IPS-NIHi11 (cell line): ENCODE measurements at regions not wholly inside any gene's neighbourhood (a gene's known extent, or its start where the extent isn't known, plus 50 kb on each side); places are given as distances from the start of the nearest gene placed in this dataset.
"Not testable (repeated sequence)": the region's sequence is repeated elsewhere in the genome, so short reads cannot be mapped to it uniquely, and the experiment has no call there.

Experiments
- DNase-seq: peaks from one replicate; pipeline ENCODE4 v3.0.0; 2012; ENCODE audit warnings: mixed read lengths, low spot score

DNA sequence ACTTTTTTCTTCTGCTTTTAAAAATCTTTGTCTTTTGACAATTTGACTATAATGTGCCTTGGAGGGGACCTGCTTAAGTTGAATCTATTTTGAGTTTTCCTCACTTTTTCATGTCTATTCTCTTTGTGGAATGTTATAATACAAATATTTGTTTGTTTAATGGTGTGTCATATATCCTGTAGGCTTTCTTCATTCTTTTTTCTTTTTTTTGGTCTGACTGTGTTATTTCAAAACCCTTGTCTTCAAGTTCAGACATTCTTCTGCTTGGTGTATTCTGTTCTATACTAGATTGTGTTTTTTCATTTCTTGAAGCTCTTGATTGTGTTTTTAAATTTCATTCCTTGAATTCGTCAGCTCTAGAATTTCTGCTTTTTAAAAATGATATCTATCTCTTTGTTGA lies 228.2 kb downstream of the STK31 start:
- DNase-seq: no peak

DNA sequence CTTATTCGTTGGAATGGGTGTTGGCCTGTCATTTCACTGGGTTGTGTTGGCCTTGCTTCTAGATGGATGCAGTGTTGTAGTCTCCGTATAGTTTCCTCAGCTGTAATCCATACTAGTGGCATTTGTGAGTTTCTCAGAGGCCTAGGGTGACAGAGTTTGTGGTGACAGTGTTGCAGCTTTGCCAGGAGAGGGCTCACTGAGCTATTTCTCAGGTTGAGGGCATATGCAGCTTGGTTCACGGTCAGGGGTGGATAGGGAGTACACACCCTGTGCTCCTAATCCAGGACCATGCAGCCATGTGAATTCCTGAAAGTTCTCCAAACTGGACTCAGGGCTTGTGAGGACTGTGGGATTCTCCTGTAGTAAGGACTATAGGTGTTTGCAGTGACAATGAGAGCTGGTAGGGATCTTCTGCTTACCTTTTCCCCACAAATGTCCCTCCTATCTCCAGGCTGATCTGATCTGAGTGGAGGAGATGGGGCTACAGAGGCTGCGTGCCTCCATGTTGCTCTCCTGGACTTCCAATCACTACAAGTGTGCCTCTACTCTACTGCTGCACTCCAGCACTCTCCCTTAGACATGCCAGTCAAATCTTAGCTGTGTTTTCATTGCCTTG lies 229.0 kb downstream of the STK31 start:
- peak; percentile 67 for DNase-seq

DNA sequence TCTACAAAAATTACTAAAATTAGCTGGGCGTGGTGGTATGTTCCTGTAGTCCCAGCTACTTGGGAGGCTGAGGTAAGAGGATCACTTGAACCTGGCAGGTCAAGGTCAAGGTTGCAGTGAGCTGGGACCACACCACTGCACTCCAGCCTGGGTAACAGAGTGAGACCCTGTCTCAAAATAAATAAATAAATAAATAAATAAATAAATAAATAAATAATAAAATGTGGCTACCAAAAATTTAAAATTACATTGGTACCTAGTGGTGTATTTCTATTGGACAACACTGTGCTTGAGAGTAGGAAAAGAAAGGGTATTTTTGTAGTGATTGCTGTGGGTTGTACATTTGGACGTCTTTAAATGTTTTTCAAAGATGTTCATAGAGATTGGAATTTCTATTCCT lies 229.7 kb downstream of the STK31 start:
- not testable (repeated sequence) for DNase-seq

DNA sequence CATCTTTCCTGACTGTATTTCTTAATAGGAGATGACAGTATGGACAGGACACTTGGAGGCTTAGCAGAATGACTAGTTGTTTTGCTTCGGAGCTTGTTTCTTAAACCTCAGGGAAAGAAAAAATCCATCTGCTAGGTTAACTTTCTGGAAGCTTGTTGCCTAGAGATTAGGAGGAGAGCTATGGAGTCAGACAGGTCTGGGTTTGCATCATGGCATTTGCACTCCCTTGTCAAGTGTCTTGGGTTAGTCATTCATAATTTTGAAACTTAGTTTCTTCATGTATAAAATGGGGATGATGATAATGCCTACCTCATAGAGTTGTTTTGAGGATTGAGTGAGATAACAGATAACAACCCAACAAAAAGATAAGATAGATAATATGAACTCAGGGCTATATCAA lies 231.5 kb downstream of the STK31 start:
- DNase-seq: no peak

DNA sequence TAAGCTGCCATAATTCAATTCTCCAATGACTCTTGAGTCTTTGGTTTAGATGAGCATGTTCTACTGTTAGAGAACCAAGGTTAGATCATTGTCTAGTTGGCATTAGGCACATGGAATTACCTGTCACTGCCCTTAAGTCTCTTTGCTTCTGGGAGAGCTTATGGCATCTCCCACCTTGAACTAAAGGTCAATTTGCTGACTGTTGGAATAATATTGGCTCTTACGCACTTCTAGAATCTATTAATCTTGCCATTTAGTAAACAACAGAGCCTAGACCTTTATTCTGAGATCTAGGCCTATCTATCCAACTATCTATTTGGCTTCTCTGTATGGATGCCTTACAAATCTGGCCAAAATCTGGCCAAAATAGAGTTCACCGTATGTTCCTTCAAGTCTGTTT lies 232.0 kb downstream of the STK31 start:
- DNase-seq: no peak

DNA sequence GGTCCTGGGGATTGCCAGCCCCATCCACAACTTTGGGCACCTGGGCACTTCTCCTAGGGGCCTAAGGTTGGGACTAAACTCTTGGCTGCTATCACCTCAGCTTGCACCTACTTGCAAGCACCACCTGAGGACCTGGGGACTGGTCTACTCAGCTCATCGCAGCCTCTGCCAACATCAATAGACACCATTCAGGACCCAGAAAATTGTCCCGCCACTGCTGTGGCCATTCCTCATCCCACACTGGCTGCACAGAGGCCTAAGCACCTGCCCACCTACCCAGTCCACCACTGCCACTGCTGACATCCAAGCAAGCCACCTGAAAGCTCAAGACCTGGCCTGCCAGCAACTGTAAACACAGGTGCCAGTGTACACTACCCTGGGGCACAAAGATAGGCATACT lies 234.1 kb downstream of the STK31 start:
- DNase-seq: no peak

DNA sequence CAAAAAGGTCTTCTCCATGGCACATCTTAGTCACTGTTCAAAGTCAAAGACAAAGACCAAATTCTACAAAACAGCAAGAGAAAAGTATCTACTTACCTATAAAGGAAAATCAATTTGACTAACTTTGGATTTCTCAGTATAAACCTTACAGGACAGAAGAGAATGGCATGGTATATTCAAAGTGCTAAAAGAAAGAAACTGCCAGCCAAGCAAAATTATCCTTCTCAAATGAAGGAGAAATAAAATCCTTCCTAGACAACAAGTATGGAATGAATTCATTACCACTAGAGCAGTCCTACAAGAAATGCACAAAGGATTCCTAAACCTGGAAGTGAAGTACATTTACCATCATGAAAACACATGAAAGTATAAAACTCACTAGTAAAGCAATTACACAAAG lies 235.5 kb downstream of the STK31 start:
- no peak for DNase-seq

DNA sequence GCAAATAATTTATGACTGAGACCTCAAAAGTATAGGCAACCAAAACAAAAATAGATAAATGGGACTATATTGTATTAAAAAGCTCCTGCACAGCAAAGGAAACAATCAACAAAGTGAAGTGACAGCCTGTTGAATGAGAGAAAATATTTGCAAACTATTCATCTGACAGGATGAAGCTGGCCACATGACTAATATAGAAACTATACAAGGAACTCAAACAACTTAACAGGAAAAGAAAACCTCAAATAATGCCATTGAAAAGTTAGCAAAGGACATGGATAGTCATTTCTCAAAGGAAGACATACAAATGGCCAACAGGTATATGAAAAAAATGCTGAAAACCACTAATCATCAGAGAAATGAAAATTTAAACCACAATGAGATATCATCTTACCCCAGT lies 245.1 kb downstream of the STK31 start:
- no peak for DNase-seq

DNA sequence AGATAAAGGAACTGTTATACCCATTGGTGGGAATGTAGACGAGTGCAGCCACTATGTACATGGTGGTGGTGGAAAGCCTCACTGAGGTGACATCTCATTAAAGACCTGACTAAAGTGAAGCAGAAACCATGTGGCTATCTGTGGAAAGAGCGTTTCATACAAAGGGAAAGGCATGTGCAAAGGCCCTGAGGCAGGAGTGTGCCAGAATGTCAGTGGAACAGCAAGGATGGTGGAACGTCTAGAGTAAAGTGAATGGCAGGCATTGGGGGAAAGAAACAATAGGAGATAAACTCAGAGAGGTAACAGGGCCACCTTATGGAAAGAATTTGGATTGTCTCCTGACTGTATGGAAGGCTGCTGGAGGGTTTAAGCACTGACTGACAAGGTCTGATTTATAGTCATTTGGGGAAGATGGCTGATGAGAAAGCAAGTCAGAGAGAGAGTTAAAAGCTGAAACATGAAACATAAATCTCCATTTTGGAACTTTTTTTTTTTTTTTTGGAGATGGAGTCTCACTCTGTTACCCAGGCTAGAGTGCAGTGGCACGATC lies 245.7 kb downstream of the STK31 start:
- DNase-seq: no peak

DNA sequence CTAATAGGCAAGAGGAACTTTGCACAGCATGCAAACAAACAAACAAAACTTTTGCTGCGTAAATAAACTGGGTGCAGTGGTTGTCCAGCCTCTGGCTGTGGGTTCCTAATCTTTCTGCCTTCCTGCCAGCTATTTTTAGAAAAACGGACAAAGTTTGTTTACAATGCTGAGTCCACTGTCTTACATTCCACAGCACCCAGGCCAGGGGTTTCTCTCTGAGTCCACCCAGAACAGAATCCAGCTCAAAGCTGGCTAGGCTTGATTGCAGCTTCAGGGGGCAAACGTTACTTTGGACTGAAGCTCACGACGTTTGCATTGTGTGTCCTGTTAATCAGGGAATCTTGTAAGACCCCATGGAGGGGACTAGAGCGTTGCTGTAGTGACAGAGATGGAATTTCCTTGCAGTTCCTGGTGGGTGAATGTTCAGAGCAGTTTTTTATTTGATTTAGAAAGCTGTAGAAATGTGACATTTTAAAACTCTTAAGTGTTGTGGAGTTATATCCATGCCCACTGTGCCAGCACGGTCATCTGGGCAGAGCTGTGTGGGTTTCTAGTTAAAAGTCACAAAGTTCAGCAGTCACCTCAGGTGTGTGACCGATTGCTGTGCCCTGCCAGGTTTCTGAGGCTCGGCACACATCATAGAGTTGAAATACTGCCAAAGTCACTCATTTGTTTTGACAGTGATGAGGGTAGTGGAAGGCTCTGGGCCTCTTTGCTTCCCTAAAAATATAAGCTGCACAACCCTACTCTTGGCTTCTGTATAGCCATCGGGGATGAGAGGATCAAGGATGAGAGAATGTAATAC lies 247.0 kb downstream of the STK31 start:
- DNase-seq: peak; percentile 31

DNA sequence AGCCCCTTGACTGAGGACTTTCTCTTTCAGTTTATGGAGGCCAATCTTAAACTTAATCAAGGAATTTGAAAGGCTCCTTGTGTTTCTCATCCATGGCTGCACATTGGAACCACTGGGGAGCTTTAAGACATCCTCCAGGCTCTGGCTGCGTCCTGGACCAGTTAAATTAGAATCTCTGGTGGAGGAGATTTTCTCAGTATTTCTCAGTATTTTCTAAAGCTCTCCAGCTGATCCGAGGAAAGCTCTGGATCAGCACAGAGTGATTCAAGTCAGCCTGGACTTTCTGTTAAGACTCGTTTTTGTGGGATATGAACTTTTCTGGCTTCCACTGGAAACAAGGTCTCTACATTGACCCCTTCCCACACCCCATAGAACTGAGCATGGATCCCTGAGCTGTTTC lies 249.8 kb downstream of the STK31 start:
- DNase-seq: no peak

DNA sequence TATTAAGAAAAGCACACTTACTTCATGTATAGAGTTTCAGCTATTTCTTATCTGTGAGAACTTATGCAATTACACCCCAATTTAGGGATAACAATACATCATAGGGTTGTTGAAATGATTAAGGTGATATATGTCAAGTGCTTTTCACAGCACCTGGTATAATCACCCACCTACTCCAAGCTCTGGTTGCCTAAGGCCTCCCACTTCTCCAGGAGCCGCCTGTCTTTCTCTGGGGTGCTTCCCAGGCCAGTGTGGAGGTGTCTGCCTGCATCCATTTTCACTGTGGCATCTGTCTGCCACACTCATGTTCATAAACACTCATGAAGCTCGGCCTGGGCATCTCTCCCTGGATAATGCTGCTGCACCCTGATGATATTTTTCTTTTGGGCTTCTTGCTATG lies 250.3 kb downstream of the STK31 start:
- DNase-seq: no peak

DNA sequence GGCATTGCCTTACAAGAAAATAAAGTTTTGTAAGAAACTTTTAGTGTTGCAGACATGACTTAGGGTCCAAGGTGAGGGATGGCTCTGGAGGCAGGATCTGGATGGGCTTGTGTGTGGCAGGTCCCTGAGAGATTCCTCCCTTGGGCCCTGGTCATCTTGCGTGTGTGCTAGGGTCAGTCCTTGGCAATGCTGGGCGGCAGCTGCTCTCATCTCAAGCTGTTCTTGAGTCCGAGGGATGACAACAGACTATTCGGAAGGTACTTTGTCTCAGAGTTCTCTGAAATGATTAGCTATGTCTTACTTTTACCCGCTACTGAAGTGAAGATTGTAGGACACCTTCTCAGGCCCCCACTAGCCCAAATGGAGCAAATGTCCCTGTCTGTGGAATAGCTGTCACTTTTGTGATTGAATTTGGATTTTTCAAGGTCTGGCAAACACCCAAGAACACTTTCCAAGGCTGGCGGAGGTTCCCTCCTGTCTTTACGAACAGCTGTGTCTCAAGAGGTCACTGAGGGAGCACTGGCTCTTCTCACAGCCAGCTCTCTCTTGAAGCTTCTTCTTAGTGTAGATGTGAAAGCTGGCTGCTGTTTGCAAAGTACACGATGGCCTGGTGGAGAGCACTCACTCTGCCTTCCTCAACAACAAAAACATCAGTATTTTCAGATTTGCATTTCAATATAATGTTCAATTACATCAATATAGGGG lies 253.6 kb downstream of the STK31 start:
- DNase-seq: no peak

DNA sequence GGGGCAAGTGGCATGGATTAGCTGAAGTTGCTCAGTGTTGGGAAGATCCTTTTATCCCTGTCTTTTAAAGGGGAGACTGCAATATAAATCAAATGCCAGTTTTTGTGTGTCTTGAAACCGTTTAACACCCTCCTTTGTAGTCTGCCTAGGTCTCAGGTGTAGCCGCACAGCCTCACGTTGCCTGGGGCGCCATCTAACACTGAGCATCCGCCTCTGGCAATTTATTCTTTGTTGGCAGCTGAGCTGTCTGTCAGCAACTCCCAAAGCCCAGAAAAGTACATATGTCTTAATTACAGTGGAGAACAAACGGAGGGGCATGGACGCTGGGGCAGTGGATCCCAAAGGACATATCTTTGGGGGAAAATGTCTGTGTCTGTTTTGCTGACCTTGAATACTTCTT lies 254.7 kb downstream of the STK31 start:
- DNase-seq: no peak

DNA sequence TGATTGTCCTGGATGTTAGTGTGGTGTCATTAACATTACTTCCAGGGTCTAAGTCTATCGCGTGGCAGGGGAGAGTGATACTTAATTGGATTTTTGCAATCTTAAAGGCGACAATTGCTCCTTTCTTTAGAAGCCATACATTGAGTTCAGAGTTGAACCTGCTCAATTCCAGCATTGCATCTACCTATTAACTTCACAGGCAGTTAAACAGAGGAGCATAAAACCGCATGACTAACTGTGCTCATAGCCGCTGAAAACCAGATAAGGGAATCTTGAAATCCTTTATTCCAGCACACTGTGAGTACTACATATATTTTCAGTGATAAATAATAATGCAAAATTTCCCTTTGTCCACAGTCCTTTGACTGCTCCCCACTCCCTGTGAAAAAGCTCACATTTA lies 255.3 kb downstream of the STK31 start:
- no peak for DNase-seq

DNA sequence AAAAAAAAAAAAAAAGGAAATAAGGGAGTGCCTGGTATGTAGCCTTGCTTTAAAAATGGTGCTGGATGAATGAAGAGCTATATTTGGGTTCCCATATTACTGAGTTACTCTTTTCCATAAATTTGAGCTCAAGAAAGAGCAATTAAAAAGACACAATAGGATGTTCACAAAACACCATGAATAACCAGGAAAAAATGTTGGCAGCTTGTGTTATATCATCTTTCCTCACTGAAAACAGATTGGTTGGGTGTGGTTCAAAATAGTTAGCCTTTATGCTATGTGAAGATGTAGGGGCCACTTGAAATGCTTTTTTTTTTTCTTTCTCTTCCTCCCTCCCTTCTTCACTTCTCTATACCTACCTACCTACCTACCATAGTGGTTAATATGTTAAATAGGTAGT lies 256.9 kb downstream of the STK31 start:
- no peak for DNase-seq

DNA sequence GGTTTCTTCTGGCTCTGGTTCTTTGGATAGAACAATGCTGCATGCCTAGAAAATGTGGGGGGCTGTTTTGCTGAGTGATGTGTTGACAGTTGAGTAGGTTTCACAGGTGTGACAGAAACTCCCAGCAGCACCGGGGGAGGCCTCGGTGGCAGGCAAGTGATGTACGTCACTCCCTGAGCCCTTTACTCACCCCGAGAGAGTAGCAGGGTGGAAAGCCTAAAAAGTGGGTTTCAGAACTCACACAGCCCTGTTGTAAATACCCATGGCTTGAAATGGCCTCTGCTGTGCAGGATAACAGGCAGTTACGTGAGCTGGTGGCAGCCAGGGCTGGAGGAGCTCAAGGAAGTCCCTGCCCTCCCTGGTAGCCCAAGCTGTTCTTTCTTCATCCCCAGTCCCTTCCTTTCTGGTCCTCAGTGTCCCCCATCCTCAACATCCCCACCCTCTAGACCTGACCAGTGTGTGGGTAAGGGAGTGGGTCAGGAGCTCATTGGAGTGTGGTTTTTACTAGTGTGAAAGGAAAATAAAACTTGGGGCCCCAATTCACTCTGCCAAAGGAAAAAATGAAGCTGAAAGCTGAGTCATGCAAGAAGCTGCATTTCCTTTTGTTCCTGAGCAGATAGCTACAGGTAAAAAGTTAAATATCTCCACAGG lies 258.1 kb downstream of the STK31 start:
- DNase-seq: no peak

DNA sequence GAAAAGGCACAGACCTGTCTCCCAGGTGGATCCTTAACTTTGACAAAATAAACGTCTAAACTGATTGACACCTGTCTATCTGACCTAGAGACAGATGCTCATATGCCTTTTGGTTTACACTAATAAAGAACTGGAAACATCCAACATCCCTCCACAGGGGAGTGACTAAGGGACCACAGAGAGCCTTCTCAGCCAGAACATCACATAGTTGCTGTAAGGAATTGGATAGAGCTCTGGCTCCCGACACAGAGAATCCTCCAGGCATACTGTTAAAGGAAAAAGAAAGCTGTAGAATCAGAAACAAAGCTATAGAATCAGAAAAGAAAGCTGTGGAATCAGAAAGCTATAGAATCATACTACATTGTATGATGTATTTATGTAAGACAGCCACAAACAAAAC lies 258.8 kb downstream of the STK31 start:
- DNase-seq: no peak

DNA sequence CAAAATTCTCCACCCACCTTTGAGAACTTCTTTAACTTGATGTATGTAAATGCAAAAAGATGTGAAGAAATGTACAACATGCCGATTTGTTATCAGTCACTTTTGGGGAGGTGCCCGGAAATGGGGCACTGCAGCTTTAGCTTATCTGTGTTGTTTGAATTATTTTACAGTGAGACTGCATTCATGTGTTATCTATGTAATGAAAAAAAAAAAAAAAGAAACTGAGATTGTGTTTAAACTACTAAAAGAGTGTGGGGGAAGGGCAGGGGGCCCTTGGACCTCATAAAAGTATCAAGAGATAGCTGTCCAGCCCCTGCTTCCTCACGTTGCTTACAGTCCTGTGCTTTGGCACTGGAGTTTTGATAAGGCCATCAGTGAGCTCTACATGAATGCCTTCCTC lies 259.4 kb downstream of the STK31 start:
- no peak for DNase-seq

DNA sequence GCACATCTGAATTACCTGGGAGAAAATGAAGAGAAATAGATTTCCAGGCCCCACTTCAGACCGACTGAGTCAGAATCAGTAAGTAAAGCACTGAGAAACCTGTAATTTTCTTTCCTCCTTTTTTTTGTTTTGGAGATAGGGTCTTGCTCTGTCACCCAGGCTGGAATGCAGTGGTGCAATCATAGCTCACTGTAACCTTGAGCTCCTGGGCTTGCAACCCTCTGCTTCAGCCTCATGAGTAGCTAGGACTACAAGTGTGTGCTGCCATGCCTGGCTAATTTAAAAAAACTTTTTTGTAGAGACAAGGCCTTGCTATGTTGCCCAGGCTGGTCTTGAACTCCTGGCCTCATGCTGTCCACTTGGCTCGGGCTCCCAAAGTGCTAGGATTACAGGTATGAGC lies 260.2 kb downstream of the STK31 start:
- DNase-seq: no peak

DNA sequence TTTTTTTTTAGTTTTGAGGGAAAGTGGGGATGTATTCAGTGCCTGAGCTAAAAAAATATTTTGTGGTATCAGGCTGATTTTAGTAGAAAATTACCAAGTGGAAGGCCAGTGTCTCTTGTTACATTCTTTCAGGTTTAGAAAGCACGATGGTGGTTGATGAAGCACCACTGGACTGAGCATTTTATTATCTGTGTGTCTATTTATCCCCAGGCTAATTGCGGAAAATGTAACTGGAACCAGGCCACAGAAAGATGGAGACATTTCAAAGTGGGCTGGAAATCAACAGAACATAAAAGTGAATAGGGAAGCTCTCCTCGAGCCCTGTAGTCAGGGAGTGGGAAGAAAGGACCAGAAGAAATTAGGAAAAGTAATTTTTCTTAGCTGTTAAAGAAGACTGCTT lies 261.0 kb downstream of the STK31 start:
- DNase-seq: no peak

DNA sequence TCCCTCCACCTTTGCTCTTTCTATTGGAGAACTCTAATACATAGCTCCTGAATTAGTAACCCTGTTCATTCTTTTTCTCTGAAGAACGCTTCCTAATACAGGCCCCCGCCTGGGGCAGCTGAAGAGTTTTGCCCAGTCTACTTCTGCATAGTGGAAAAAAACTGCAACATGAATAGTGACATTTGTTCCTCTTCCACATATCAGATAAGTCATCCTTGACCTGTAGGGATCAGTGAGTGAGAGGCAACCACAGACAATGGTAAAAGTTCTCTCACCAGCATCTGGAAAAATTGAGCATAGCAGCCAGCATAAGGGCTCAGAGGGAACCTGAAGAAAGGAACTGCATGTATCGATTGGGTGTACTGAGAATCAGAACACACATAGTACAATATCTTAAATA lies 262.0 kb downstream of the STK31 start:
- no peak for DNase-seq

DNA sequence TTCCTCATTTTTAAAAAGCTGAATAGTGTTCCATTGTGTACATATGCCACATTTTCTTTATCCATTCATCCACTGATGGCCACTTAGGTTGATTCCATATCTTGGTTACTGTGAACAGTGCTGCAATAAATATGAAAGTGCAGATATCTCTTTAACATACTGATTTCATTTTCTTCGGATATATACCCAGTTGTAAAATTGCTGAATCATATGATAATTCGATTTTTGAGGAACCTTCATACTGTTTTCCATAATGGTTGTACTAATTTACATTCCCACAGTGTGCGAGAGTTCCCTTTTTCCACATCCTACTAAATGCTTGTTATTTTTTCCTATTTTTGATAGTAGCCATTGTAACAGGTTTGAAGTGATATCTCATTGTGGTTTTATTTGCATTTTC lies 263.2 kb downstream of the STK31 start:
- no peak for DNase-seq
